Adrenal gland (tissue), 9 donors: ENCODE measurements at regions not wholly inside any gene's neighbourhood (a gene's known extent, or its start where the extent isn't known, plus 50 kb on each side); places are given as distances from the start of the nearest gene placed in this dataset.

Experiments
- DNase-seq, 7 donors: peaks; one replicate each; pipeline ENCODE4 v3.0.0-alpha.2; 2019 to 2020
- H3K27ac ChIP-seq, 5 donors: fragments of 200-600 bp; sonication (generic) in 4 of 5; 1 replicate in 3 of 5; 2 replicates in 2 of 5; pipeline versions ENCODE4 v1.5.1 to v1.8.0; 2016 to 2020; ENCODE audit warnings: mild to moderate bottlenecking in 1 of 5
- H3K27me3 ChIP-seq: fragments of 200-600 bp; 2 replicates; pipeline ENCODE4 v1.8.0; 2021
- H3K36me3 ChIP-seq, 2 donors: fragments of 200-600 bp; replicated peaks in 1 of 2; 1 replicate in 1 of 2; 2 replicates in 1 of 2; pipeline versions ENCODE4 v1.5.1 to v1.8.0; 2018 to 2022
- H3K4me1 ChIP-seq, 2 donors: fragments of 200-600 bp; replicated peaks in 1 of 2; 1 replicate in 1 of 2; 2 replicates in 1 of 2; pipeline versions ENCODE4 v1.5.1 to v1.8.0; 2018 to 2021
- H3K4me3 ChIP-seq, 4 donors: fragments of 200-600 bp; sonication (generic) in 3 of 4; one replicate each; pipeline ENCODE4 v1.5.1; 2016 to 2018
- H3K9me3 ChIP-seq, 3 donors: fragments of 200-600 bp; sonication (generic) in 1 of 3; replicated peaks in 1 of 3; 1 replicate in 2 of 3; 2 replicates in 1 of 3; pipeline versions ENCODE4 v1.5.1 to v1.8.0; 2016 to 2021
- CTCF ChIP-seq, 6 experiments: fragments of 450-650 bp in 4 of 6; fragments of 200-600 bp in 2 of 6; sonication (generic) in 1 of 6; IDR thresholded peaks; 1 replicate in 5 of 6; 2 replicates in 1 of 6; pipeline versions ENCODE4 v1.5.1 to v1.8.0; 2016 to 2021; ENCODE audit warnings: antibody characterized with exemption in 6 of 6, mild to moderate bottlenecking in 2 of 6, moderate library complexity in 1 of 6
- POLR2A ChIP-seq, 2 donors: fragments of 450-650 bp; IDR thresholded peaks; one replicate each; pipeline ENCODE4 v1.6.1; 2017; ENCODE audit warnings: antibody characterized with exemption in 2 of 2, mild to moderate bottlenecking in 2 of 2, moderate library complexity in 1 of 2
- WGBS, 4 donors: extraction: QIAGEN DNeasy Blood & Tissue Kit in 2 of 4; methylation state at CpG; one replicate each; pipeline versions ENCODE4 v1.1.5 to v1.1.7; 2013 to 2017; 5-methylcytosine and 5-hydroxymethylcytosine counted together
- intact Hi-C, 2 donors: fragments of 100-400 bp; cut with DNase I; formaldehyde crosslinking; loops; one replicate each; pipeline versions ENCODE4 v1.14.1 to v1.15.0; 2022 to 2023
- small RNA-seq, 2 donors: library from RNA; depleted of rRNA; stranded (forward); fragments of <200 nt; gene quantifications; one replicate each; pipeline ENCODE3, GENCODE V24; 2016
- donor health status: healthy with polysubstance abuse.
- donor health status: Bipolar disorder and iron deficiency.
- donor health status: DM: yes; HTN: yes; CAD: no.
- donor health status: DM: no; HTN: no; CAD: no.
- donor health status: DM: no; HTN: no; CAD: no.

DNA sequence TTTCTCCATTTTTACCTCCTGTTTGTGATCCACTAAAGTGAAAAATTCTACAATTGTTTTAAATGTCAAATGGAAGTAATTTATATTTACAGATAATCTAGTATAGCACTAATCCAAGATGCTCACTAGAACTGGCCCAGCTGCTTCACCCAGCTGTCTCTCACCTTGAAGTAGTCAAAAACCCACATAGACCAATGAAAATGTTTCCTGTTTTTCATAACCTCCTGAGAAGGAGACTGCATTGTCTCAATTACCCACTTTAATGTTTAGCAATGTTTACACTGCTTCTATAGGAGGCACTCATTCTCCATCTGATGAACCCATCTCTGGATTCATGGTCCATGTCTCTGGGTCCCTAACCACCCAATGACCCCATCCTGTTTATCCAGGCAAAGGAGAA is 56.1 kb upstream of the ADO start:
- Histone ChIP-seq H3K27me3 (peaks cover 3% of the 10 kb centered on the region), H3K4me1 (no peaks in the 10 kb centered on the region)
- no peak for DNase-seq

DNA sequence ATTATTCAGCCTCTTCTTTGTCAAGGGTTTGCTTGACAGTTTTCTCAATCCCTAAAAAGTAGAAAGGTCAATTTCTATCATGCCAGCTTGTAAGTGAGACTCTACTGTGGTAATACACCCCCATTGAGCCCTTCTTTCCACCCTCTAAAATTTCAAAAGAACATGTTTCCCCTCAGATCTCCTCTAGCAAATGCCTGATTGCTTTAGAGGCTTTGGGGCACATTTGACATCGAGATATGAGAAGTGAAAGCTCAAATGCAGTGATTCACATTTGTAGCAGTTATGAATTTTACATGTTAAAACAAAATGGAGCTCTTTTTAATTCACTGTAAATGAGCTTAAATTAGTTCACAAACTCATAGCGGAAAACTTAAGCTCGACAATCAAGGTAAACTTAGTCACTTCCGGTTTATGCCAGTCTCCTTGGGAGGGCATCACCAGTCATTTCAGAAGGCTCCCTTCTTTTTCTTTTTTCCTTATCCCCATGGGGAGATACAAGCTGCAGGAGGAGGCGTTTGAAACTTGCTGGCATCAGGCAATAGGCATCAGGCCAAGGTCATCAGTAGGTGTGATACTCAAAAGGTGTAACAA is 55.3 kb upstream of the ADO start:
- Histone ChIP-seq H3K27me3 (peaks cover 3% of the 10 kb centered on the region), H3K36me3 (no peaks in the 10 kb centered on the region), H3K27ac (no peak overlapping the region), H3K4me3 (no peak overlapping the region), H3K9me3 (no peaks in the 10 kb centered on the region), H3K4me1 (no peaks in the 10 kb centered on the region)
- DNase-seq, result no peak
- 68 to 76% (median 76%) methylated on average over 5 of the region's 5 CpGs for WGBS, 4 donors
- intact Hi-C loops, result no loop called here
- TF ChIP-seq CTCF (IDR thresholded peaks at IDR 0.05) (no peak), POLR2A (IDR thresholded peaks at IDR 0.05) (no peak)

More for the DNA sequence above, 56.1 kb upstream of the ADO start:
- Histone ChIP-seq H3K36me3 (no peaks in the 10 kb centered on the region), H3K27ac (no peak overlapping the region), H3K4me3 (no peak overlapping the region), H3K9me3 (no peaks in the 10 kb centered on the region)
- intact Hi-C loops, result no loop called here
- no peak for TF ChIP-seq CTCF (IDR thresholded peaks at IDR 0.05)
- TF ChIP-seq POLR2A (IDR thresholded peaks at IDR 0.05), result no peak

Small RNA genes lying in the stretch of these regions (small RNA-seq; reads per million reads assigned to genes)
- gene ALDH7A1P4, result 0 reads per million in 2 donors
